Fibroblast of skin of right quadriceps (primary cell): ENCODE measurements at regions not wholly inside any gene's neighbourhood (a gene's known extent, or its start where the extent isn't known, plus 50 kb on each side); places are given as distances from the start of the nearest gene placed in this dataset.
A peak's percentile ranks its signal among the peaks of the same experiment; 100 is the strongest.

Experiments
- DNase-seq: peaks from one replicate; pipeline ENCODE4 v3.0.0-alpha.2; 2013

GRCh38 chr19:30130356-30131122 lies 188.5 kb downstream of the URI1 start:
- DNase-seq: no peak

GRCh38 chr19:30131246-30131645 lies 189.2 kb downstream of the URI1 start:
- no peak for DNase-seq

- no peak for DNase-seq
Observed at GRCh38 chr19:30131722-30132291, 189.8 kb downstream of the URI1 start.

GRCh38 chr19:30132343-30133075 lies 190.5 kb downstream of the URI1 start:
- no peak for DNase-seq

GRCh38 chr19:30133803-30134202 lies 191.8 kb downstream of the URI1 start:
- no peak for DNase-seq

GRCh38 chr19:30135093-30135757 lies 193.2 kb downstream of the URI1 start:
- peak; percentile 11 for DNase-seq

GRCh38 chr19:30135797-30136196 lies 193.8 kb downstream of the URI1 start:
- no peak for DNase-seq

GRCh38 chr19:30136611-30137195 lies 194.7 kb downstream of the URI1 start:
- peak; percentile 88 for DNase-seq

- DNase-seq: no peak
Observed at GRCh38 chr19:30137747-30138146, 195.7 kb downstream of the URI1 start.

- no peak for DNase-seq
Observed at GRCh38 chr19:30144242-30144758, 202.3 kb downstream of the URI1 start.

- DNase-seq: no peak
Observed at GRCh38 chr19:30144802-30145201, 202.8 kb downstream of the URI1 start.

- DNase-seq: no peak
Observed at GRCh38 chr19:30145467-30145866, 203.4 kb downstream of the URI1 start.

- DNase-seq: no peak
Observed at GRCh38 chr19:30146346-30146745, 204.3 kb downstream of the URI1 start.

- DNase-seq: no peak
Observed at GRCh38 chr19:30148039-30148790, 206.2 kb downstream of the URI1 start.

GRCh38 chr19:30148803-30149202 lies 206.8 kb downstream of the URI1 start:
- DNase-seq: no peak

- DNase-seq: no peak
Observed at GRCh38 chr19:30149300-30149699, 207.3 kb downstream of the URI1 start.

- peak; percentile 32 for DNase-seq
Observed at GRCh38 chr19:30150626-30151025, 208.6 kb downstream of the URI1 start.

- no peak for DNase-seq
Observed at GRCh38 chr19:30151081-30151480, 209.0 kb downstream of the URI1 start.

- DNase-seq: no peak
Observed at GRCh38 chr19:30152510-30153291, 210.7 kb downstream of the URI1 start.

GRCh38 chr19:30153326-30154210 lies 211.5 kb downstream of the URI1 start:
- no peak for DNase-seq
